ENCODE measurements at regions not wholly inside any gene's neighbourhood (a gene's known extent, or its start where the extent isn't known, plus 50 kb on each side); places are given as distances from the start of the nearest gene placed in this dataset.

DNA sequence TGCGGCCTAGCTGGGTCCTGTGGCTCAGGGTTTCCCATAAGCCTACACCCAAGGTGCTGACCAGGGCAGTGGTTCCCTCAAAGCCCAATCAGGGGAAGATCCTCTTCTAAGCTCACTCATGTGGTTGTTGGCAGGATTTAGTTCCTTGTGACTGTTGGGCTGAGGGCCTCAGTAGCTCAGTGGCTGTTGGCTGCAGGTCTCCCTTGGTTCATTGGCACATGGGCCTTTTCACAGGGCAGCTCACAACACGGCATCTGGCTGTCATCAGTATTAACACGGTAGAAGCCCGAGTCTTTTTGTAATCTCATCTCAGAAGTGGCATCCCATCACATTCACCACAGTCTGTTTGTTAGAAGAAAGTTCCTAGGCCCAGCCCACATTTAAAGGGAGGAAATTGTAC is 188.2 kb upstream of the HMCN1 start:
- TF ChIP-seq, protein P1, sequence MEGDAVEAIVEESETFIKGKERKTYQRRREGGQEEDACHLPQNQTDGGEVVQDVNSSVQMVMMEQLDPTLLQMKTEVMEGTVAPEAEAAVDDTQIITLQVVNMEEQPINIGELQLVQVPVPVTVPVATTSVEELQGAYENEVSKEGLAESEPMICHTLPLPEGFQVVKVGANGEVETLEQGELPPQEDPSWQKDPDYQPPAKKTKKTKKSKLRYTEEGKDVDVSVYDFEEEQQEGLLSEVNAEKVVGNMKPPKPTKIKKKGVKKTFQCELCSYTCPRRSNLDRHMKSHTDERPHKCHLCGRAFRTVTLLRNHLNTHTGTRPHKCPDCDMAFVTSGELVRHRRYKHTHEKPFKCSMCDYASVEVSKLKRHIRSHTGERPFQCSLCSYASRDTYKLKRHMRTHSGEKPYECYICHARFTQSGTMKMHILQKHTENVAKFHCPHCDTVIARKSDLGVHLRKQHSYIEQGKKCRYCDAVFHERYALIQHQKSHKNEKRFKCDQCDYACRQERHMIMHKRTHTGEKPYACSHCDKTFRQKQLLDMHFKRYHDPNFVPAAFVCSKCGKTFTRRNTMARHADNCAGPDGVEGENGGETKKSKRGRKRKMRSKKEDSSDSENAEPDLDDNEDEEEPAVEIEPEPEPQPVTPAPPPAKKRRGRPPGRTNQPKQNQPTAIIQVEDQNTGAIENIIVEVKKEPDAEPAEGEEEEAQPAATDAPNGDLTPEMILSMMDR (IDR thresholded peaks at IDR 0.05), result no peak
- TF ChIP-seq POLR2A (IDR thresholded peaks at IDR 0.05), result no peak
